MV-4-11 (cell line): ENCODE measurements at regions not wholly inside any gene's neighbourhood (a gene's known extent, or its start where the extent isn't known, plus 50 kb on each side); places are given as distances from the start of the nearest gene placed in this dataset.
"Not testable (repeated sequence)": the region's sequence is repeated elsewhere in the genome, so short reads cannot be mapped to it uniquely, and the experiment has no call there.

ENCODE experiments used
- DNase-seq: peaks from one replicate; lab custom pipeline; 2025; lab: John Stamatoyannopoulos, UW

DNA sequence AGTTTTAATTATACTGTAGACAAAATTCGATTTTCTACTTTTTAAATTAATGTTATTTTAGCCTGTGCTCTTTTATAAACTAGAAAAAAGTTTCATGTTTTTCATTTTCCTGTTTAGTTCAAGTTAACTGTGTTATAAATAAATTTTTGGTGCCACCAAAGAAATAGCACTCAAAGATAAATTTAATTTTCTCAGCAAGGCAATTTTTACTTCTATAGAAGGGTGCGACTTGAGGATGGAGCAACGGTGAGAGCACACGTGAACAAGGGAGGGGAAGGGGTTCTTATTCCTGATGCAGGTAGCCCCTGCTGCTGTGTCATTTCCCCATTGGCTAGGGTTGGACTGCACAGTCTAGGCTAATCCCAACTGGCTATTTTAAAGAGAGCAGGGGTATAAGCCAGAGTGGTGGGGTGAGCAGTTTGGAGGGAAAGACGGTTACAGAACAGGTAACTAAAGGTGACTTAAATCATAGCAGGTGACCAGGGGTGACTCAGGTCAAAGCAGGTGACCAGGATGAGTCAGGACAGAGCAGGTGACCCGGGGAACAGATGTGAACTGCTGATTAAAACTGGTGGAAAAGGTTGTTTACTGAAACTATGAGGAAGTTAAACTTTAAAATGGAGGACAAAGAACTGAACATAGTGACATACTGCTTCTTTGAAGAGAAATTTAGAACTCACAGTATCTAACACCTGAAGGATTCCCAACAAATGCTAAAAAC lies 104.6 kb upstream of the GPBP1 start:
- no peak for DNase-seq

DNA sequence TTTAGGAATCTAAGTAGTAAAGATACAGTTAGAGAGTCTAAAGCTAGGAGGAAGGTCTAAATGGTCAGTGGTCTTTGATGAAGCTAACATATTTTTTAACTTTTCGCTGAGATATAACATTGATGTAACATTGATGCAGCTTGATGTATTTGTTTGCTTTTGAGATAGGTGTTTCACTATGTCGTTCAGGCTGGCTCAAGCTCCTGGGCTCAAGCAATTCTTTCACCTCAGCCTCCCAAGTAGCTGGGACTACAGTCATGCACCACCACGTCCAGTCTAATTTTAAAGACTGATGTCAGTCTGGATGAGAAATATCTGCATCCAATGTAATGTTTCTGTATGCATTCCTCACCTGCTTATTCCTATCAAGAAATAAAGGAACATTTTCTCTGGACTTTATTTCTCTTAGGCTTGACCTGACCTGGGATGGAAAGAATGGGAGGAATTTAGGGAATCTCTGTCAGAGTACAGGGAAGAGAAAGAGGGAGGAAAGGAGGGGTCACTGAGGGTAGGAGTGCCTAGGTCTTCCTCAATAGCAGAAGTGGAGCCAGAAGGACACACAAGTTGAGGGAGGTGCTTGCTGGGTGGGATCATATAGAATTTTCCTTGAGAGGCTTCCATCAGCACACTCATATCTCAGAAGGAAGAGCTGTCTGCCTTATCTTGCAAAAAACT lies 101.5 kb upstream of the GPBP1 start:
- no peak for DNase-seq

DNA sequence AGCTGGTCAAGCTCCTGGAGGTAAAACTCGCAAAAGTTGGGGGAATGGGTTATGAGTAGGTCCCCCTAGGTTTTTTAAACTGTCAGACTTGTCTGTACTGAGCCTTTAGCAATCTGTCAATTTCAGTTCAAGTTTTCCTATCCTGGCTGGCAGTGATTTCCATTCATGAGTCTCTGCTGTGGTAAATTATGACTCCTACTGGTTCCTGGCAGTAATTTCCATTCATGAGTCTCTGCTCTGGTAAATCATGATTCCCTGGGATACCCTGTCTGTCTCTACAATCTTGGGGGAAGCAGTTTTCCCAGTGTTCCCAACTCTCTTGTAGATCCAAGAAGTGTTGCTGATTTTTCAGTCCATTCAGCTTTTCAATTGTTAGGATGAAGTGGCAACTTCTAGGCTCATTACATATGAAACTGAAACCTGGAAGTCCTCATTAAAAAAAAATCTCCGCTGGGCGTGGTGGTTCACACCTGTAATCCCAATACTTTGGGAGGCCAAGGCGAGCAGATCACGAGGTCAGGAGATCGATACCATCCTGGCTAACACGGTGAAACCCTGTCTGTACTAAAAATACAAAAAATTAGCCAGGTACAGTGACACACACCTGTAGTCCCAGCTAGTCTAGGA lies 91.3 kb upstream of the GPBP1 start:
- peak; percentile 38 for DNase-seq

DNA sequence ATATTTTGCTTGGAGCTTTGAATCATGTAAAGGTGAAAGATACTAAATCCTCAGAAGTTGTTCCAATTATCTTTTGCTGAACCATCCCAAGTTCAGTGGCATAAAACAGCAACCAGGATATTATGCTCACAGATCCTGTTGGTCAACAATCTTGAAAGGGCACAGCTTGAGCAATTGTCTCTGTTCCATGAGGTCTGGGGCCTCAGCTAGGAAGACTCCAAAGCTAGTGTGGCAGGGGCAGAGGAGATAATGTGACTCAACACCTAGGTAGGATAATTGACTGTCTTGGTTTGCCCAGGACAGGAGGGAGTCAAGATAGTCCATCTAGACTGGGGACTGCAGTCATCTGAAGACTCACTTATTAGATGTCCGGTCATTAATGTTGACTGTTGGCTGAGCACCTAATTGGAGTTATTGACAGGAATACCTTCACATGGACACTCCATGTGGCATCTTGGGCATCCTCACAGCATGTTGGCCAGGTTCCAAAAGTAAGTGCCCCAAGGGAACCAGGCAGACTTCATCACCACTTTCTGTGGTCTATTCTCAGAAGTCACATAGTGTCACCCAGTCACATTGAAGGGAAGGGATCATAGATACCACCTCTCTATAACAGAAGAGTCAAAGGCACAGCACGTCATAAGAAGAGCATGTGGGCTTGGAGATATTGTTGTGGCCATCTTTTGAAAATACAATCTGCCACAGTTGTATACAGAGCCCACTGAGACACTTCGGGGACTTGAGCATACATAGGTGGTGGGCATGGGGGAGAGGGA lies 88.4 kb upstream of the GPBP1 start:
- DNase-seq: no peak

DNA sequence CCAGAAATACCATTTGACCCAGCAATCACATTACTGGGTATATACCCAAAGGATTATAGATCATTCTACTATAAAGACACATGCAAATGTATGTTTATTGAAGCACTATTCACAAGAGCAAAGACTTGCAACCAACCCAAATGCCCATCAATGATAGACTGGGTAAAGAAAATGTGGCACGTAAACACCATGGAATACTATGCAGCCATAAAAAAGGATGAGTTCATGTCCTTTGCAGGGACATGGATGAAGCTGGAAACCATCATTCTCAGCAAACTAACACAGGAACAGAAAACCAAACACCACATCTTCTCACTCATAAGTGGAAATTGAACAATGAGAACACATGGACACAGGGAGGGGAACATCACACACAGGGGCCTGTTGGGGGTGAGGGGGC lies 85.9 kb upstream of the GPBP1 start:
- not testable (repeated sequence) for DNase-seq

DNA sequence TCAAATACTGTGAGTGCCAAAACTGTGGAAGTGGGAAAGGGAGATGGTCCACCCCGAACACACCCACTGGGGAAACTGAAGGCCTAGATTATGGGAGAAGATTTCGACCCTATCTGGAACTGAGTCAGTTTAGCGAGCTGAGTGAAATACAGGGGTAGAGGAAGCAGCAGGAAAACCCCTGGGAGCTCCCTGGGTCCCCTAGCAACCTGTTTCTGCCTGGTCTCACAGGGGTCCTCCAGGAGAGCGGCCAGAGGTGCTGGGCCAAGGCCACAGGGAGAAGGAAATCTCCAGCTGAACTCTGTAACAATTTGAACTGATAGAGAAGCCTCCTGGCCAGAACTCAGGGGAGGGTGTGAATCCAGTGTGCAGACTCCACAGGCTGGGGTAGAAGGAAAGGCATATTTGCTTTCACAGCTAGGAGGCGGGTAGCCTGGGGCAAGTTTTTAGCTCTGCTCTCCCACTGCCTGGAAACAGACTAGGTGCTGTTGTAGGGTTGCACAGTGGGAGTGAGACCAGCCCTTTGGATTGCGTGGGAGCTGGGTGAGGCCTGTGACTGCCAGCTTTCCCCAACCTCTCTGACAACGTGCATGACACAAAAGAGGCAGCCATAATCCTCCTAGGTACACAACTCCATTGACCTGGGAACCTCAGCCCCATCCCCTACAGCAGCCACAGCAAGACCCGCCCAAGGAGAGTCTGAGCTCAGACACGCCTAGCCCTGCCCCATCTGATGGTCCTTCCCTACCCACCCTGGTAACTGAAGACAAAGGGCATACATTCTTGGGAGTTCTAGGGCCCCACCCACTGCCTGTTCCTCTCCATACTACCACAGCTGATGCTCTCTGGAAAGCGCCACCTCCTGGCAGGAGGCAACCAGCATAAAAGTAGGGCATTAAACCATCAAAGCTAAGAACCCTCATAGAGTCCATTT lies 78.8 kb upstream of the GPBP1 start:
- no peak for DNase-seq

DNA sequence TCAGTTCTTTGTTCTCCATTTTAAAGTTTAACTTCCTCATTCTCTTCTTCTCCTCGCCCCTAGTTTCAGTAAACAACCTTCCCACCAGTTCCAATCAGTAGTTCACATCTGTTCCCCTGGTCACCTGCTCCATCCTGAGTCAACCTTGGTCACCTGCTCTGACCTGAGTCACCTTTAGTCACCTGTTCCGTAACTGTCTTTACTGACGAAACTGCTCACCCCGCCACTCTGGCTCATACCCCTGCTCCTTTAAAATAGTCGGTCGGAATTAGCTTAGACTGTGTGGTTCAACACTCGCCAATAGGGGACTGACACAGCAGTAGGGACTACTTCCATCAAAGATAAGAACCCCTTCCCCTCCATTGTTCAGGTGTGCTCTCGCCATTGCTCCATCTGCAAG lies 76.3 kb upstream of the GPBP1 start:
- DNase-seq: peak; percentile 59

DNA sequence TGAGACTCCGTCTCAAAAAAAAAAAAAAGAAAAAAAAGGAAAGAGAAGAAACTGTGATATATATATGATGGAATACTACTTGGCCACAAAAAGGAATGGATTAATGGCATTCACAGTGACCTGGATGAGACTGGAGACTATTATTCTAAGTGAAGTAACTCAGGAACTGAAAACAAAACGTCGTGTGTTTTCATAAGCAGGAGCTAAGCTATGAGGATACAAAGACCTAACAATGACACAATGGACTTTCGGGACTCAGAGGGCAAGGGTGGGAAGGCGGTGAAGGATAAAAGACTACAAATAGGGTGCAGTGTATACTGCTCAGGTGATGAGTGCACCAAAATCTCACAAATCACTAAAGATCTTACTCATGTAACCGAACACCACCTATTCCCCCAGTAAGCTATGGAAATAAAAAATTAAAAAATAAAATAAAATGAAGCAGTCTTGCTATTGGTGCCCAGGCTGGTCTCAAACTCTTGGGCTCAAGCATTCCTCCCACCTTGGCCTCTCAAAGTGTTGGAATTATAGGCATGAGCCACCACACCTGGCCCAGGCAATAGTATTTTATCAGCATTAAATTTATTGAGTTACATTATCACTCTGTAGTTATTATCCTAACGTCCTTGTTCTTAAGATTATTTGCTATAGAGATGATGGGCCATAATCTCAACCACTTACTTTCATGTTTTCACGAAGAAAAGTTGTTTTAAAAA lies 71.5 kb upstream of the GPBP1 start:
- DNase-seq: no peak

DNA sequence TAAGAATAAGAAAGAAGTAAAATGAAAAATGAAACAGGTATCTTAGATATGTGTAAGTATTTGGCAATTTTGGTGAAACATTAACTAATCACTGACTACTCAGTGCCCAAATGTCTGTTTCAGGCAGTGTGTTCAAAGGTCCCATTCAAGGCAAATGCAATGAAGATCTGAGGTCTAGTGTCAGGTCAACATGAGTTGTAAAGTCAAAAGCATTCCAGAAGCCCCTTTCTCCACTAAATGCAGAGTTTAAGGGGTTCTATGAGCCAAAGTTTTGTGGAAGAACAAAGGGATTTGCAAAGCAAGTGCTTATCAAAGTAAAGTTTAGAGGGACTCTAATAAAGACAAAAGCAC lies 71.0 kb upstream of the GPBP1 start:
- no peak for DNase-seq

DNA sequence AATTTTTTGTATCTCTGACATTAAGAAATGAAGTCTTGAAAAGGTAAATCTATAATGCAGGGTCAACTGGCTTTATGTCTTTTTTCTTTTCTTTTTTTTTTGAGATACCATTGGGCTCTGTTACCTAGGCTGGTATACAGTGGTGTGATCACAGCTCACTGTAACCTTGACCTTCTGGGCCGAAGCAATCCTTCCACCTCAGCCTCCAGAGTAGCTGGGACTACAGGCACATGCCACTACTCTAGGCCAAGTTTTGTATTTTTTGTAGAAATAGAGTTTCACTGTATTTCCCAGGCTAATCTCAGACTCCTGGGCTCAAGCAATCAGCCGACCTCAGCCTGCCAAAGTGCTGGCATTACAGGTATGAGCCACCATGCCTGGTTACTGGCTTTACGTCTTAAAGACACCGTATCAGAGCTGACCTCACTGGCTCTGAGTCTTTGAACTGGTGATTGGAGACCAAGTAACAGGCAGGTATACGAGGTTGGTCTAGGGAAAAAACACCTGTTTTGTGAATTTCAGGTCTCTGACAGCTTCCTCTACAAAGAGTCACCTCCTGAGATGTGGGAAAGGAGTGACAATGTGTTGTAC lies 70.4 kb upstream of the GPBP1 start:
- no peak for DNase-seq

DNA sequence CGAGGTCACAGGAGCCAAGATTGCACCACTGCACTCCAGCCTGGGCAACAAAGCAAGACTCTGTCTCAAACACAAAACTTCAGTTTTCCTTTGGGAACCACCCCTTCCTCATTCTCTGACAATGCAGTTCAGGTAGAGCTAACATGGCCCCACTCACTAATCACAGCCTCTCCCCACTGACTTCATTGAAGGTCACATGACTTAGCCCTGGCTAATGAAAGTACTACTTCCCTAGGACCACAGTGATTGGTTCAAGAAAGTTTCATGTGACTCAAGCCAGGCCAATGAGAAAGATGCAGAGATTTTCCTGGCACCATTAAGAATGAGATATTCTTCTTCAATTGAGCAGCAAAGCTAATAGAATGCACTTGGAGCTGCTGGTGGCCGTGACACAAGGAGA lies 67.2 kb upstream of the GPBP1 start:
- no peak for DNase-seq

DNA sequence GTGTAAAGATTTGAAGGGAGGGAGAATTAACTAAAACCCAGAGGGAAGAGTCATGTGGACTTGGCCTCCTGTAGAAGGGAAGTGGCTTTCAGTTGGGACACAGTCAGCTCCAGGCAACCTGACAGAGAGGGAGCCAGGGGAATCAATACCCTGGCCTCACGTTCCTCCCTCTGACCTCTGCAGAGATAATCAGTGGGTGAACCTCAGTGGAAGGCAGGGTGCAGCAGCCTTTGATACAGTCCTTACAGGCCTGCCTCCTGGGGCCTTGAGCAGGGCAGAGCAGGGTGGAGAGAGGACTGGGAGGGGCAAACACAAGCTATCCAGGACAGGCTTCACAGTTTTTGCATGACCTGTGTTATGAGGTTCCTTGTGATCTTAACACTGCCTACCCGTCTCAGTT lies 61.9 kb upstream of the GPBP1 start:
- no peak for DNase-seq

DNA sequence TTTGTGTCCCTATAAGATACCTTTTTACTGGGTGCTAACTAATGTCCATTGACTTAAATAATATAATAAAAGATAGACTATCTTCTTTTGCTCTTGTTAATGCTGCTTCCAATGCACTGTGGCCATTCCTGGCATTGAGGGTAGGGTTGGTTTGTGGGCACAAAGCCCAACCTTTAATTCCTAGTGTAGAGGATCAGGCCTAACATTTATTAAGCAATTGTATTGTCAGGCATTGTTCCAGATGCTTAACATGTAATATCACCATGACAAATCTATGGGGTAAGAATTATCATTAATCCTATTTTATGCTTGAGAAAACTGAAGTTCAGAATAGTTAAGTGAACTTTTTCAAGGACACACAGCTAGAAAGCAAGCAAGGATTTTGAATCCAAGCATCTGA lies 60.4 kb upstream of the GPBP1 start:
- DNase-seq: no peak

DNA sequence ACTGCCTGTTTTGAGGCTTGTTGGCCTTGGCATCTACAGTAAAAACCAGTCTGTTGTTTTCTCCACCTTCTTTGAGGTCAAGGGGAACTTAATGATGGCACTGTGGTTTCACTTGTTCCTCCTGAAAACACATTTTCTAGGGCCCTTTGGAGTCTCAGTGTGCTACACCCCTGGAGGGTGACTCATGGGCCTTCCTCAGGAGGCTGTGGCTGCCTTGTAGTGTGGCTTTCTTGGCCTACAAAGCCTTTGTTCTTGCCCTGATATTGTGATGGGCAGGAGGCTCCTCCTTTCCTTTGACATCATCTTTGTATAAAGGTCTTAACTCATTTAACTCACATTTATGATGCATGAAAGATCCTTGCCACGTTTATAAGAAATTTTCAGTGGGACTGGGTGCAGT lies 56.3 kb upstream of the GPBP1 start:
- peak; percentile 88 for DNase-seq

DNA sequence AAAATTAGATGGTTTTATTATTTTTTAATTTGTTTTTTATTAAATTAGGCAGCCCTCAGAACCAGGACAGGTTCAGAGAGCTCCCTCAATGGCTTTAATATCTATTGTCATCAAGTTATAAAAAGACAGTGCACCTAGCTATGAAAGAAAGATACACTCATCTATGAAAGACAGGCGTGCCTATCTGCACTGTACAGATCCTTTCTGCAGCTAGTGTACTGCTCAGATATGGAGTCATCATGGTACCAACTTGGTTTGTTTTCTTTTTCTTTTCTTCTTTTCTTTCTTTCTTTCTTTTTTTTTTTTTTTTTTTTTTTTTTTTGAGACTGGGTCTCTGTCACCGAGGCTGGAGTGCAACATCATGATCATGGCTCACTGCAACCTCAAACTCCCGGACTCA lies 54.8 kb upstream of the GPBP1 start:
- no peak for DNase-seq

DNA sequence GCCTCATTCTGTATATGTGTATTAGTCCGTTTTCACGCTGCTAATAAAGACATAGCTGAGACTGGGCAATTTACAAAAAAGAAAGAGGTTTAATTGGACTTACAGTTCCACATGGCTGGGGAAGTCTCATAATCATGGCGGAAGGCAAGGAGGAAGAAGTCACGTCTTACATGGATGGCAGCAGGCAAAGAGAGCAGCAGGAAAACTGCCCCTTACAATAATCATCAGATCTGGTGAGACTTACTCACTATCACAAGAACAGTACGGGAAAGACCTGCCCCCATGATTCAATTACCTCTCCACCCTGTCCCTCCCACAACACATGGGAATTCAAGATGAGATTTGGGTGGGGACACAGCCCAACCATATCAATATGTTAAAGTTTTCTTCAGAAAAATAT lies 49.8 kb upstream of the GPBP1 start:
- DNase-seq: no peak
